GM21526 (cell line): ENCODE measurements at regions not wholly inside any gene's neighbourhood (a gene's known extent, or its start where the extent isn't known, plus 50 kb on each side); places are given as distances from the start of the nearest gene placed in this dataset.
A peak's percentile ranks its signal among the peaks of the same experiment; 100 is the strongest.
"Not testable (repeated sequence)": the region's sequence is repeated elsewhere in the genome, so short reads cannot be mapped to it uniquely, and the experiment has no call there.

Experiments
- ATAC-seq: cut with Tn5 transposase; IDR thresholded peaks from one replicate; pipeline ENCODE4 v1.9.1; 2021; ENCODE audit warnings: moderate library complexity; ENCODE audit not compliant: unreplicated experiment, low FRiP score

DNA sequence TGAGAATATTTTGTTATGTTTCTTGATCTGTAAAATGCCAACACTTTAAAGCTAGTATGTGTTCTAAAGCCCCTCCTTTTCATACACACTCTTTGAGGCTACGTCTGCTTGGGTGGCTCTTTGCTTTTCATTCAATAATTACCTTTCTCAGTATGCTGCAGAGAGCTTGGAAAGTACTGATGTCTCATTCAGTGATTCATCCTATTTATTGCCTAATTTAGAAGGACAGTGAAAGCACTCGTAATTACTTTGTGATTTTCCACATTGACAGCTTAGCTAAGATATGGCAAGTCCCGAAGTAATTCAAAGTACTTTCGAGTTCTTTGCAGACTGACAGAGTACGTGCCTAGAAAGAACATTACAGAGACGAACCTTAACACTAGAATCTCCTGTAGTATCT lies 57.2 kb downstream of the BMP15 start:
- ATAC-seq = no peak

DNA sequence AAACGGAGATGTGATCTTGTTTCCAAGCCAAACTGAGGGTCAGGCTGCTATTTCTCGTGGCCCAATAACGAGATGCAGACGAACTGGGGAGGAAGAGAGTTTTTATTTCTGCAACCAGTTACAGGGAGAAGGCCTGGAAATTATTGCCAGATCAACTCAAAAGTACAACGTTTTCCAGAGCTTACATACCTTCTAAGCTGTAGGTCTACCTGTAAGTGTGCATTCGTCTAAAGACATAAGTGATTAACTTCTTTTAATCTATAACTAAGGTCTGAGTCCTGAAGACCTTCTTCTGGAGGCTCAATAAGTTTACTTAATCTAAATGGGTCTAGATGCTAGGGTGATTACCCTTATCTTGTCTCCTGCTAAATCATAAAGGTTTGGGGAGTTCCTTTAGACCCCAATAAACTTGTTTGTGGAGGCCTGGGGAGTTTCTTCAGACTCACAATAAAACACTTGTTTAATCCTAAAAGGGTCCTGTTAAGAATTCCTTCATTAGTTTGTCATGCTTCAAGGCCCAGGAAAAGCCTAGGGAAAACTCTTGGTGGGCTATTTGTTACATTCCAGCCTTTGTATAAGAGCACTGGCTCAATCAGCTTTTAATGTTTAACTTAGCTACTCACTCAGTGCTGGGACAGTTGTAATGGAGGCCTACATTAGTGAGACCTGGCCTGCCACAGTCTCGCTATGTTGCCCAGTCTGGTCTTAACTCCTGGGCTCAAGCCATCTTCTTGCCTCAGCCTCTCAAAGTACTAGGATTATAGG lies 58.5 kb downstream of the BMP15 start:
- ATAC-seq = not testable (repeated sequence)

DNA sequence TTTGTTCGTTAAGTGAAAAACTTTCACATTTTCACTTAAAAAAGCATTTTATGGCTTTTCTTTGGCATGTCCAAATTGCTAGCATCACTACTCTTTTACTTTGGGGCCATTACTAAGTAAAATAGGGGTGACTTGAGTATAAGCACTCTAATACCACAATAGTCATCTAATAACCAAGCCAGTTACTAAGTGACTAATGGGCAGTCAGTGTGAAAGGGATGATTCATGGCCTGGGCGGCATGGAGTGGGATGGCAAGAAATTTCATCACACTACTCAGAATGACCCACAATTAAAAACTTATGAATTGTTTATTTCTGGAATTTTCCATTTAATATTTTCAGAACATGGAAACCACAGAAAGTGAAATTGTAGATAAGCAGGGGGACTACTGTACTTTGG lies 60.9 kb downstream of the BMP15 start:
- ATAC-seq = no peak

- no peak for ATAC-seq
Measured at GRCh38 chrX:50973199-50973598, 62.7 kb downstream of the BMP15 start.

GRCh38 chrX:50978920-50979682 lies 68.6 kb downstream of the BMP15 start:
- ATAC-seq = no peak

DNA sequence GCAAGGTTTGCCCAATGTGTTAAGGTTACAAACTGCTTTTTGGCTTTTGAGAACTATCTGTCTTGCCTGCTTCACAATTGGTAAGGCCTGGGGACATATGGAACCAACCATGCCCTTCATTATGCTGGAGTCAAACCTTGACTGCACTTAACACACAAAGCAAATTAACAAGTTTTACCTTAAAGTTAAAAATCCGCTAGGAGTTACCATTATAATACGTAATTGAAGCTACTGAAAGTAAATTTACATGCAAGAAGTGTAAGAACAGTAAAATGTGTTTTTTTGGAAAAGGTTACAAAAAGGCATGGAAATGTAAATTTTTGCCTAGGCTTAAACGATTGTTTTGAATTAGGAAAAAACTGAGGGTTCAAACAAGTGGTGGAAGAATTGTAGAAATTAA lies 69.7 kb downstream of the BMP15 start:
- no peak for ATAC-seq

DNA sequence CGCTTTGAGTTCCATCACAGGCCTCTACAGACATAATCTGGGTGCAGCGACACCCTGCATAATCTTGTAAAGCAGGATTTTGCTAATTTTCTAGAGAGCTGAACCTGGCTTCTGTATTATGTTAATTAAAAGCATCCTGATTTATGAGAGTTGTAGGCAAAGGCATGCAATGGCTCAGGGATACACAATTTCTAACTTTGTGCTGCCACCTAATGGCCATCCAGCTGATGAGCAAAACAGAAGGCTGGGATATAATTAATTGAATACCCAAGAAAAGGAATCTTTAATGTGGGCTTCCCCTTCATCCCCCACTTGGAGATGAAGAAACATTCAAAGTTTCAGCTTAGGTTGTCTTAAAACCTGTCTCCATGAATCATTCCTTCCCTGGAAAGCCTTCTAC lies 78.1 kb downstream of the BMP15 start:
- no peak for ATAC-seq

- ATAC-seq = no peak
Measured at GRCh38 chrX:50996930-50997329, 86.4 kb downstream of the BMP15 start.

DNA sequence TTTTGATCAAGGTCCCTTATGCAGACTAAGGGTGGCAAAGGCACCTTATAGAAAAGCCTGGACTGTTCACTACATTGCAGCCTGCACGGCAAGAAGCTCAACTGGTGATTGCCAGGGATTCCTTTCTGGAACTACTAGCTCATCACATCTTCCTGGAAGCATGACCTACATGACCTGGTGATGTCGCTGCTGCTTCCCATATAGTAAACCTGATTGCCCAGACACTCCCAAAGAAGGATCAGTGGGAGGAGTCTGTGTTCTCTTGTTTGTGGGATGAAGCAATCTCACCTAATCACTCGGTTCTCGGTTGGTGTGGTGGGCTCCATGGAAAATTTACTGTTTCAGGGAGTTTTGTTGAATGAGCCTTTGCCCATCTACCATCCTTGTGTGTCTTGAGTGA lies 89.8 kb downstream of the BMP15 start:
- ATAC-seq = not testable (repeated sequence)

- ATAC-seq = not testable (repeated sequence)
Measured at GRCh38 chrX:51001733-51002632, 91.4 kb downstream of the BMP15 start.

DNA sequence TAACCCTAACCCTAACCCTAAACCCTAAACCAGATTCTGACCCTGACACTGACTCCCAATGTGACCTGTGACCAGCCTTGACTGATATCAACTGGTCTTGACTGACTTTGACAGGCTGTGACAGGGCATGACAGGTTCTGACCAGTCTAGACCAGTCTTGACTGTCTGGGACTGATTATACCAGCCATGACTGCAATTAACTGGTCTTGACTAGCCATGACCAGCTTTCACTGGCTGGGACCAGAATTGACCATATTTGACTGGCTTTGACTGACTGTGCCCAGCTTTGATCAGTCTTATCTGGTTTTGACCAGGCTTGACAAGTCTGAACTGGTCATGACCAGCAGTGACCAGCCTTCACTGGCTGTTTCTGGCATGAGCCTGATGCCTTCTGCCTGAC lies 95.5 kb downstream of the BMP15 start:
- ATAC-seq = no peak

- ATAC-seq = peak; percentile 95
Measured at GRCh38 chrX:51024106-51024696, 113.7 kb downstream of the BMP15 start.

DNA sequence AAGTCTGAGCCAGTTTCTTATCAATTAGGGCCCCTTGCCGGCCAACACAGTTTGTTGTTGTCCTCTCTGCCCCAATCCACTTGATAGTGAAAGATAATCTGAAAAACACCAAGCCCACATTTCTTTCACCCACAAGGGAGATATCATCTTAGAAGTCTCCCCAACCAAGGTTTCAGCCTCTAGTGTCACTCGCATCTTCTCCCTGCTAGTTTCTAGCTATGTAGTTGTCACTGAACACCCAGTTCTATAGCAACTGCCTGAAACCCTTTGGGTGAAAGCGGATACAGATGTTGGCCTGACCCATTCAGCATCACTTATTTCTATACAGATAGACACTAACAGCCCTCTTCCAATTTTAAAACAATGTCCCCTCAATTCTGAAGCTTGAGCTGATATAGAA lies 116.3 kb downstream of the BMP15 start:
- ATAC-seq = no peak

GRCh38 chrX:51035746-51036145 lies 125.2 kb downstream of the BMP15 start:
- no peak for ATAC-seq

DNA sequence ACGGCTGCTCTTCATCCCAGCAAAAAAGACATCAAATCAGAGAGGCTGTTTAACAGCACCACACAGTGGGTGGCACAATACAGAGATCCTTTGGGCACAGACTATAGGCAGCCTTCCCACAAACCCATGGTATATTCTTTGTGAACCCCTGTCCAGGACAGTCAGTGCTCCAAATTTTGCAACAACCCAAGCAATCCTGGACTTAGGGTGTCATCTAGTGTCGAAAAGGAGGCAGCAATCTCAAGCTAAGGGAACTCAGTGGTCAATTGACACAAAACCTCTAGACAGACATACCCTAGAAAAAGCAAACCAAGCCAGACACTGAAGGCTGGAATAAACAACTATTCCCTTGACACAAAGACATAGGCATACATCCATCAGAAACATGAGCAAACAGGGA lies 137.4 kb downstream of the BMP15 start:
- ATAC-seq = no peak

GRCh38 chrX:51053741-51054140 lies 143.2 kb downstream of the BMP15 start:
- ATAC-seq = no peak

DNA sequence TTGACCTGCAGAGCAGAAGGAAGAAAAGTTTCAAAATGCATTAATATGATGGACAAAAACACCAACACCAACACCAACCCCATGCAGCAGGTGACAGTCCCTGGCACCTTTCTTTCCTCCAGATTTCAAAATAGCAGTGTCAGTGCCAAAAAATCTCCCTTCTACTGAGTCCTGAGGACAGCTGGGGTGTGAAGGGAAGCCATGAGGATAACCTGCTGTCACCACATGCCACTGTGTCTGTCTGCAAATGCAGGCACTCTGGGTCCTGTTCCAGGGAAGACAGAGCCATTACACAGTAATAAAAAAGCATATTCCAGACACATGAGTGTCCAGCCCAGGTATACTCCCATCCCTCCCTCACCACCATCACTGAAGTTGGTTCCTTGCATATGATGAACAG lies 187.5 kb downstream of the BMP15 start:
- no peak for ATAC-seq

DNA sequence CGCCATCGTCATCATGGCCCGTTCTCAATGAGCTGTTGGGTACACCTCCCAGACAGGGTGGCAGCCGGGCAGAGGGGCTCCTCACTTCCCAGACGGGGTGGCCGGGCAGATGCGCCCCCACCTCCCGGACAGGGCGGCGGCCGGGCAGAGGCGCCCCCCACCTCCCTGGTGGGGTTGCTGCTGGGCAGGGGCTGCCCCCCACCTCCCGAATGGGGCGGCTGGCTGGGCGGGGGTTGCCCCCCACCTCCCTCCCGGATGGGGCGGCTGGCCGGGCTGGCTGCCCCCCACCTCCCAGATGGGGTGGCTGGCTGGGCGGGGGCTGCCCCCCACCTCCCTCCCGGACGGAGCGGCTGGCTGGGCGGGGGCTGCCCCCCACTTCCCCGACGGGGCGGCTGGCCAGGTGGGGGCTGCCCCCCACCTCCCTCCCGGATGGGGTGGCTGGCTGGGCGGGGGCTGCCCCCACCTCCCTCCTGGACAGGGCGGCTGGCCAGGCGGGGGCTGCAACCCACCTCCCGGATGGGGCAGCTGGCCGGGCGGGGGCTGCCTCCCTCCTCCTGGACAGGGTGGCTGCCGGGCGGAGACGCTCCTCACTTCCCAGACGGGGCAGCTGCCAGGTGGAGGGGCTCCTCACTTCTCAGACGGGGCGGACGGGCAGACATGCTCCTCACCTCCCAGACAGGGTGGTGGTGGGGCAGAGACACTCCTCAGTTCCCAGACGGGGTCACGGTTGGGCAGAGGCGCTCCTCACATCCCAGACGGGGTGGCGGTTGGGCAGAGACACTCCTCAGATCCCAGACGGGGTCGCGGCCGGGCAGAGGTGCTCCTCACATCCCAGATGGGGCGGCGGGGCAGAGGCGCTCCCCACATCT lies 208.8 kb downstream of the BMP15 start:
- not testable (repeated sequence) for ATAC-seq

DNA sequence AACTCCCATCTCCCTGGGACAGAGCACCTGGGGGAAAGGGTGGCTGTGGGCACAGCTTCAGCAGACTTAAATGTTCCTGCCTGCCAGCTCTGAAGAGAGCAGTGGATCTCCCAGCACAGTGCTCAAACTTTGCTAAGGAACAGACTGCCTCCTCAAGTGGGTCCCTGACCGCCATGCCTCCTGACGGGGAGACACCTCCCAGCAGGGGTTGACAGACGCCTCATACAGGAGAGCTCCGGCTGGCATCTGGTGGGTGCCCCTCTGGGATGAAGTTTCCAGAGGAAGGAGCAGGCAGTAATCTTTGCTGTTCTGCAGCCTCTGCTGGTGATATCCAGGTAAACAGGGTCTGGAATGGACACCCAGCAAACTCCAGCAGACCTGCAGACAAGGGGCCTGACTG lies 206.9 kb upstream of the NUDT10 start:
- not testable (repeated sequence) for ATAC-seq
